ENCODE measurements at regions not wholly inside any gene's neighbourhood (a gene's known extent, or its start where the extent isn't known, plus 50 kb on each side); places are given as distances from the start of the nearest gene placed in this dataset.

GRCh38 chr21:21661741-21662140, 663.5 kb downstream of the NCAM2 start:
- no peak for TF ChIP-seq FOXP2 (optimal IDR thresholded peaks at IDR 0.05; ENCODE audit: borderline replicate concordance, extremely low read depth, extremely low read length, insufficient read depth)
- no peak for TF ChIP-seq POLR2AphosphoS5 (IDR thresholded peaks at IDR 0.05; ENCODE audit: low read depth, low read length)
- TF ChIP-seq TAF1 (IDR thresholded peaks at IDR 0.05; ENCODE audit: borderline replicate concordance, insufficient read depth, low read length), result no peak

GRCh38 chr21:21662776-21663175, 664.6 kb downstream of the NCAM2 start:
- TF ChIP-seq SIN3A (IDR thresholded peaks at IDR 0.05; ENCODE audit: borderline replicate concordance, insufficient read depth, low read length), result no peak
- TF ChIP-seq REST (IDR thresholded peaks at IDR 0.05; ENCODE audit: insufficient read depth in 1 of 2, low read depth in 2 of 2, low read length in 2 of 2), result no peak
- TF ChIP-seq TAF1 (IDR thresholded peaks at IDR 0.05; ENCODE audit: borderline replicate concordance, insufficient read depth, low read length), result no peak
- TF ChIP-seq FOXP2 (optimal IDR thresholded peaks at IDR 0.05; ENCODE audit: borderline replicate concordance, extremely low read depth, extremely low read length, insufficient read depth), result no peak

- TF ChIP-seq REST (IDR thresholded peaks at IDR 0.05; ENCODE audit: insufficient read depth in 1 of 2, low read depth in 2 of 2, low read length in 2 of 2), result no peak
- TF ChIP-seq TAF1 (IDR thresholded peaks at IDR 0.05; ENCODE audit: borderline replicate concordance, insufficient read depth, low read length), result no peak
- no peak for TF ChIP-seq SIN3A (IDR thresholded peaks at IDR 0.05; ENCODE audit: borderline replicate concordance, insufficient read depth, low read length)
- no peak for TF ChIP-seq FOXP2 (optimal IDR thresholded peaks at IDR 0.05; ENCODE audit: borderline replicate concordance, extremely low read depth, extremely low read length, insufficient read depth)
- TF ChIP-seq POLR2AphosphoS5 (IDR thresholded peaks at IDR 0.05; ENCODE audit: low read depth, low read length), result no peak
Observed at GRCh38 chr21:21664871-21665270, 666.7 kb downstream of the NCAM2 start.

GRCh38 chr21:21666689-21667088, 668.5 kb downstream of the NCAM2 start:
- TF ChIP-seq REST (IDR thresholded peaks at IDR 0.05; ENCODE audit: insufficient read depth in 1 of 2, low read depth in 2 of 2, low read length in 2 of 2) (no peak), TAF1 (IDR thresholded peaks at IDR 0.05; ENCODE audit: borderline replicate concordance, insufficient read depth, low read length) (no peak), POLR2AphosphoS5 (IDR thresholded peaks at IDR 0.05; ENCODE audit: low read depth, low read length) (no peak), SIN3A (IDR thresholded peaks at IDR 0.05; ENCODE audit: borderline replicate concordance, insufficient read depth, low read length) (no peak), FOXP2 (optimal IDR thresholded peaks at IDR 0.05; ENCODE audit: borderline replicate concordance, extremely low read depth, extremely low read length, insufficient read depth) (no peak)

- TF ChIP-seq FOXP2 (optimal IDR thresholded peaks at IDR 0.05; ENCODE audit: borderline replicate concordance, extremely low read depth, extremely low read length, insufficient read depth) (no peak), POLR2AphosphoS5 (IDR thresholded peaks at IDR 0.05; ENCODE audit: low read depth, low read length) (no peak), SIN3A (IDR thresholded peaks at IDR 0.05; ENCODE audit: borderline replicate concordance, insufficient read depth, low read length) (no peak), TAF1 (IDR thresholded peaks at IDR 0.05; ENCODE audit: borderline replicate concordance, insufficient read depth, low read length) (no peak), REST (IDR thresholded peaks at IDR 0.05; ENCODE audit: insufficient read depth in 1 of 2, low read depth in 2 of 2, low read length in 2 of 2) (no peak)
Observed at GRCh38 chr21:21668198-21668597, 670.0 kb downstream of the NCAM2 start.
